CD4-positive, alpha-beta T cell treated with Interleukin-17A for 4 hours (primary cell): ENCODE measurements at regions not wholly inside any gene's neighbourhood (a gene's known extent, or its start where the extent isn't known, plus 50 kb on each side); places are given as distances from the start of the nearest gene placed in this dataset.
"Not testable (repeated sequence)": the region's sequence is repeated elsewhere in the genome, so short reads cannot be mapped to it uniquely, and the experiment has no call there.

Experiments used
- DNase-seq: peaks from one replicate; pipeline ENCODE4 v3.0.0-alpha.2; 2020; ENCODE audit warnings: mixed read lengths

DNA sequence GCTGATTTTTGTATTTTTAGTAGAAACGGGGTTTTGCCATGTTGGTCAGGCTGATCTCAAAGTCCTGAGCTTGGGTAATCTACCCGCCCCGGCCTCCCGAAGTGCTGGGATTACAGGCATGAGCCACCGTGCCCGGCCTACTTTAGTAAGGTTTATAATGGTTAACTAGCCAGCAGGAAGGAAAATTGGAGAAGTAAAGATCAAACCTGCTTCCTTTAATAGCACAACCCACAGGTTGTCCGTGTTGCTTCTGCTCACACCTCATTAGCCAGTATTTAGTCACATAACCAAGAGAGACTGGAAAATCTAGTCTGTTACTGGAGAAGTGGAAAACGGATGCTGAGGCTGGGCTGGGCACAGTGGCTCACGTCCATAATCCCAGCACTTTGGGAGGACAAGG is 51.9 kb upstream of the TBL1XR1 start:
- no peak for DNase-seq

DNA sequence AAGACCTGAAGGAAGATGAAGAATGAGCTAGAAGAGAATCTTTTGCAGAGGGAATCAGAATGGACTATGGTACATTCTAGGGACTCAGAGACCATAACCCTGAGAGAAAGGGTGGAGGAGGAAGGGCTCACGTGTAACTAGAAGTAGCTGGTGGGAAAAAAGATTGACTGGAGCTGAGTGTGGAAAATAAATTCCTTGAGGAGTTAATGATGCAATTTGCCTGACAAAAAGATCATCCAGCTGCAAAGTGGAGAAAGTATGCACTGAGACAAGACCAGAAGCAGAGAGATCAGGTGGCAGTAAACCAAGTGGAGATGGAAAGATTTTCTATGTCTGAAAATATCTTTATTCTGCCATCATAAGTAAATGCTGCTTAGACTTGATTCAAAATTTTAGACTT is 52.9 kb upstream of the TBL1XR1 start:
- DNase-seq, result no peak

DNA sequence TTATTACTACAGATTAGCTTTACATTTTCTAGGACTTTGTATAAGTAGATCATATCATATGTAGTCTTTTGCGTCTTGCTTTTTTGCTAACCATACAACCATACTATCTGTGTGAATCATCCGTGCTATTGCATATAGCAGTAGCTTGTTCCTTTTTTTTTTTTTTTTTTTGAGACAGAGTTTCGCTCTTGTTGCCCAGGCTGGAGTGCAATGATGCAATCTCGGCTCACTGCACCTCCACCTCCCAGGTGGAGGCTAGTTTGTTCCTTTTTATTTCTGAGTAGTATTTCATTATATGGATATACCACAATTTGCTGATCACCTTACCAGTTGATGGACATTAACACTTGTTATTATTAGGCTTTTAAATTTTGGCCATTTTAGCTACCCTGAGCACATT is 54.5 kb upstream of the TBL1XR1 start:
- DNase-seq, result no peak

DNA sequence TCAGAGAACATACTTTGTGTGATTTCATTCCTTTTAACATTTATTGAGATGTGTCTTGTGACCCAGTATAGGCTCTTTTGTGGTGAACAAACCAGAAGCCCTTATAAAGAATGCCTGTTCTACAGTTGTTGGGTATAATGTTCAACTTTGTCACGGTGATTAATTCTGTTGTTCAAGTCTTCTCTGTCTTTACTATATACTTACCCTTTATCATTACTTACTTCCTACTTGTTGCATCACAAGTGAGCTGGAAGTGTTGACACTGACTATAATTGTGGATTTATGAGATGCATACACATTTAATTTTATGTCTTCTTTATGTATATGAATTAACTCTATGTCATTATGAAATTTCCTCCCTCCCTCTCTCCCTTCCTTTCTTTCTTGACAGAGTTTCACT is 59.7 kb upstream of the TBL1XR1 start:
- DNase-seq, result no peak

DNA sequence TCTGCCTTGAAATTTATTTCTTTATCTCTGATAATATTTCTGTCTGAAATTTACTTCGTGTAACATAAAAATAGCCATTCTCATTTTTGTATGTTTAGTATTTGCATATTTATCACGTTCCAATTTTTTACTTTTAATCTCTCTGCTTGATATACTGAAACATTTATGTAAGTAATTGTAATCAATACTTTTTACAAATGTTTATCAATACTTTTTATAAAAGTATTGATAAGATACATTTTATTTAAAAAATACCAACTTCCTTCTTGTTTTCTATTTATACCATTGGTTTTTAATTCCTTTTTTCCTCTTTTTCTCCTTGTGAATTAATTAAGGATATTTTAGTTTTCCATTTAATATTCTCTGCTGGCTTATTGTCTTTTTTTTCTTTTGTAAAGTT is 60.3 kb upstream of the TBL1XR1 start:
- DNase-seq, result no peak

DNA sequence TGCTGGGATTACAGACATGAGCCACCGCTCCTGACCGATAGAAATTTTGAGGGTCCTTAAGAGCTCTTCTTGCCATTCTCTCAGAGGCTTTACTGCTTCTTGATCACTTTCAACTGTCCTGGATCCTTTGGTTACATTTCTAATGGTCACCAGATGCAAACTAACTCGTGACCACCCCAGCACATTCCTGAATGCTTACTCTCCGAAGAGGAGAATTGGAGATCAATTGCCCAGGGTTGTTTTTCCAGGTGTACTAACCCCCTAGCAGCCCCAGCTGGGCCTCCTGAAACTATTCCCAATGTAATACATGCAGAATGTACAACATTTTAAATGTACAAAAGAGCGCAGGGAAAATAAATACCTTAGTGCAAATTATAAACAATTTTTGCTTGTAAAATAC is 65.1 kb upstream of the TBL1XR1 start:
- DNase-seq, result no peak

DNA sequence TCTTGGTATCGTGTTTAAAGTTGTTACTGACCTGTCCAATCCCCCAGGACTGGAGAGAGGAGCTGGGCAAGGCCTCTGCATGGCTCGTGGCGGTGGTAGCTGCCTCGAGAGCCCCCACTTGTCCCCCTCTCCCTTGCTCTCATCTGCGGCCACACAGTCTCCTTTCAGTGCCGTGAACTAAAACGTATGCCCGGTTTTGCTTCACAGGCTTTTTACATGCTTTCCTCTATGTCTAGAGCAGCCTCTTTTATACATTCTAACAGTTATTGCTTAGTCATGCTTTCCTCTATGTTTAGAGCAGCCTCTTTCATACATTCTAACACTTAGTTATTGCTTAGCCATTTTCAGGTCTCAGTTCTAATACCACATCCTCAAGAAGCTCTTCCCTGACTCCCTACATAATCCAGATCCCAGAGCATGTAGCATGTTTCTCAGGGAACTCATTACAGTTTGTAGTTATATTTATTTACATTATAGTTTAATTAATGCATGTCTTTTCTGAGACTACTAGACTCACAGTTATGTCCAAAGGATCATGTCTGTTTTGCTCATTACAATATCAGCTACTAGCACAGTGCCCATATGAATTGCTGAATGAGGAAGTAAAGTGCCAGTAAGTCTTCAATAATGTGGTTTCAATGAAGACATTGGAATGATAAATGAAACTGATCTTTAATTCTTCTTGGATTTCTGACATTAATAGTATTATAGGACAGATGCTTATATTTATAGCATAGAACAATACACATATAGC is 66.5 kb upstream of the TBL1XR1 start:
- no peak for DNase-seq

DNA sequence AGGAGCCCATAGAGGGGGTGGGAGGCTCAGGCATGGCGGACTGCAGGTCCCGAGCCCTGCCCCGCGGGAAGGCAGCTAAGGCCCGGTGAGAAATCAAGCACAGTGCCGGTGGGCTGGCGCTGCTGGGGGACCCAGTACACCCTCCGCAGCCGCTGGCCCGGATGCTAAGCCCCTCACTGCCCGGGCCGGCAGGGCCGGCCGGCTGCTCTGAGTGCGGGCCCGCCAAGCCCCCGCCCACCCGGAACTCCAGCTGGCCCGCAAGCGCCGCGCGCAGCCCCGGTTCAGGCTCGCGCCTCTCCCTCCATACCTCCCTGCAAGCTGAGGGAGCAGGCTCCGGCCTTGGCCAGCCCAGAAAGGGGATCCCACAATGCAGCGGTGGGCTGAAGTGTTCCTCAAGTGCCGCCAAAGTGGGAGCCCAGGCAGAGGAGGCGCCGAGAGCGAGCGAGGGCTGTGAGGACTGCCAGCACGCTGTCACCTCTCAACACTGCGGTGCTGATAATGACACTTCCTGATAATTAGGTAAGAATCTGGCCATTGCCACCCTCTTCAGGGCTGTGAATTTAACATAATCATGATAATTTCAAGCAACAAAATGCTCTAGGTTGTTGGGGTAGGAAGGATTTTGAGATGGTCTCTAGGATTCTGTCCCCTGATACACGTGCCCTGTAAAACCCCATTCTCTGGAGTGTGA is 74.7 kb upstream of the TBL1XR1 start:
- DNase-seq, result not testable (repeated sequence)

DNA sequence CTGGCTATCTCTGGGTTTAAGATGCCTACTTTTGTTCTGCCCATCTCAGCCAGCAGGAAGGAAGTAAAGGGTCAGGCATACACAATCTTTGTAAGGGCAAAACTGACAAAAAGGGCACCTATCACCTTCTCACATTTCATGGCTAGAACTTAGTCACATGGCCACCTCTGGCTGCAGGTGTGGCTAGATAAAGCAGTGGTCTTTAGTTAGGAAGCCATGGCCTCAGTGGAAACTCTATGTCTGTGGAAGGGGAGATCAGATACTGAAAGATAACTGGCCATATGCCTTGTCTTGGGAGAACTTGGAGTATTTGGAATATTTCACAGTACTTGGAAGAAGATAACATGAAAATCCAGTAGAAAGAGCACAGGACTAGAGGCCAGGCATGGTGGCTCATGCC is 80.7 kb upstream of the TBL1XR1 start:
- no peak for DNase-seq

DNA sequence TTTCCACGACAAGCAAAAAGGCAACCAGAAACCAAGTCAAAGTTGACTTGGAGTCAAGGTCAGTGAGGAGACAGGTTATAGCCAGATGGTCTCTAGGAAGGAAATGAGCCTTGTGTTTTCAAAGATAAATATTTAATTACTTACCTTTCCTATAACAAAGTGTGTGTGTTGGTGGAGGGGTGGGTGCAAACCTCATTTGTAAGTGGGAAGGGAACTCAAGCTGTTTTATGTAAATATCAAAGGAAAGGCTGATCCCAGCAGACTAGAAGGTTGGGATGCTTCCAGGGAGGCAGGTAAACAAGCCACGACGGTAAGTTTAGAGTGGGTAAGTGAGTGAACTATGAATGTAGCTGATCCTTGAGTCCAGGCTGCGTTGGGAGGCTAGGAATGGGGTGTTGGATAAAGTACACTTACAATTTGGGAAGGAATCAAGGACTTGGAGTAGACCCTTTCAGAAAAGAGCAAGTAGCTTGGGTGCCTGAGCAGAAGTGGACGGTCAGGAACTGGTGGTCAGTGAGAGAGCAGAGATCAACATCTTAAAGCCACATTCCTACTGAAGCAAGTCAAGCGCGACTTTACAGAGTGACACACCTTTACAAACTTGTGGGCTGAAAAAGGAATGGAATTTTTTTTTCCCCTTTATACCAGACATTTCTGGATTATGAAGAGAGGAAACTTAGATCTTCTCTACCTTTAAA is 82.0 kb upstream of the TBL1XR1 start:
- DNase-seq, result no peak

DNA sequence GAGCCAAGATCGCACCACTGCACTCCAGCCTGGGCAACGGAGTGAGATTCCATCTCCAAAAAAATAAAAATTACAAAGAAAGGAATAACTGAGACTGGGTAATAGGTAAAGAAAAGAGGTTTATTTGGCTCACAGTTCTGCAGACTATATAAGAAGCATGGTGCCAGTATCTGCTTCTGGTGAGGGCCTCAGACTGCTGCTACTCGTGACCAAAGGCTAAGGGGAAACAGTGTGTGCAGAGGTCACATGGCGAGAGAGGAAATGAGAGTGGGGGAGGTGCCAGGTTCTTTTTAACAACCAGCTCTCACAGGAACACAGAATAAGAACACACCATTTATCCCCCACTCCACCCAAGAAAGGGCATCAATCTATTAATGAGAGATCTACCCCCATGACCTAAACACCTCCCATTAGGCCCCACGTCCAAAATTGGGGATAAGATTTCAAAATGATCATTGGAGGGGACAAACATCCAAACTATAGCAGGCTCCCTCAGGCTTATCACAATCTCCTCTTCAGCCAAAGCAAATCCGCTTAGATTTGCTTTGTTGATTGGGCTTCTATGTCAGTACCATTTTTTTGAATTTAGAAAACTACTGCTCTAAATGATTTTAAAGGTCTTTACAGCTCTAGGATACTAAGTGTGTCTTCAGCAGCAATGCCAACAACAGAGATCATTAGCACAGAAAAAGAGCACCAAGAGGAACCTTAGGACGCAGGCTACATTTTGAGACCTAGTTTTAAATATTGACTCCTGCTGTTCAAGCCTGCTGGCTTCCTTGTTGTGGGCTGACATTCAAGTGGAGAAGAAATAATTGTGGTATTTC is 84.2 kb upstream of the TBL1XR1 start:
- DNase-seq, result peak; percentile 30

DNA sequence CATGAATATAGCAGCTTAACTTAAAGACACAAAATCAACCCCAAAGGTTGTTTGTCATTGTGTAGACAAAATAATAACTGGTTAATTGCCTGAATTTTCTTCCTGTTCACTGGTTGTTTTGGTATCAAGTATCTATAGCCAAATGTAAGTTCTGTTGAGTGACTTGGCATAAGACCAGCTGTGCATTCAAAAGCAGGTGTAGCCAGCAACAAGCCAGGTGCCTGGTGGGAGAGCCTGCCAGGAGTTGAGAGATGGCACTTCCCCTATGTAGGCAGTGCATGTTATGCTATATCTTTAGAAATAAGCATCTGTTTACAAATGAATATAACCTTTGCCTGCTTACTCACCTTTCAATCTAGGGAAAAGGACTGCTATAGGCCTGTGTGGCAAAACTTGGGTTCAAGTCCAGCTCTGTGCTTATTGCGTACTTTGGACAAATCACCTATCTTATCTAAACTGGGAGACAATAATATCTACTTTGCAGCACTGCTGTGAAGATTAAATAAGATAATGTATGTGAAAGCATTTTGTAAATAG is 84.9 kb upstream of the TBL1XR1 start:
- no peak for DNase-seq

DNA sequence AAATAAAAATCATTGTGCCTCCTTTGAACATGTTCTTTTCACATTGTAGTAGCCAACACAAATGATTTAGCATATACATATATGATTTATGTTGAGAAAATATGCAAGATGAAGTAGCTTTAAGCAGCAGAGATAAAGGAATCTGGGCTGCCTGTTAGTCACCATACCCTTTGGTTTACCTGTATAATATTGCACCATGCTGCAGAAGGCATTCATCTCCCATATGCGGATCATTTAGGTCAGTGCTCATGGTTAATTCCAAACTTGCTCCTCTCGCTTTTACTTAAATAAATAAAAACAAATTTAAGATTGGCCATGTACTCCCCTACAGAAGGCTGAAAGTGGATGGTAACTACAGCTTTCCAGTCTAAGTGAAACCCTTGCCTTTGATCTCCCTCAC is 86.7 kb upstream of the TBL1XR1 start:
- no peak for DNase-seq

DNA sequence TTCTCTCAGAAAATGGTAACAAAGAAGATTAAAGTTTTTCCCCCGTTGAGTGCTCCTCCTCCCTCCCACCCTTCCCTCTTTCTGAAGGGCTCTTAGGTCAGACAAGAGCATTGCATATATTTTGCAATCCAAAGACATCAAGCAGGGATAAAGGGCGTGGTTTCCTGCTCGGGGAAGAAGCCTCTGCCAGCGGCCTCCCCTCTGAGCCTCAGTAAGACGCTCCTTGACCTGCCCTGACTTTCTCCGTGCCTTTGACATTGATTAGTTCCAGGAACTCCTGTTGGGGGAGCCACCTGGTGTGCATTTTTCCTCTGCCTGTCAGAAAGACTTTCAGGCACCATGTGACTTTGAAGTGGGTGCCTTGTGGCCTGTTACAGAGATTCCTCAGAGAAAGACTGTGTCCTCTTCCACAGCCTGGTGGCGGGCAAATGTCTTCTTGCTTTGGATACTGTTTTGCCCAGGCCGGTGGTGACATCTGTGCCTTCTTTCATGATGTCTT is 87.2 kb upstream of the TBL1XR1 start:
- DNase-seq, result peak; percentile 40

DNA sequence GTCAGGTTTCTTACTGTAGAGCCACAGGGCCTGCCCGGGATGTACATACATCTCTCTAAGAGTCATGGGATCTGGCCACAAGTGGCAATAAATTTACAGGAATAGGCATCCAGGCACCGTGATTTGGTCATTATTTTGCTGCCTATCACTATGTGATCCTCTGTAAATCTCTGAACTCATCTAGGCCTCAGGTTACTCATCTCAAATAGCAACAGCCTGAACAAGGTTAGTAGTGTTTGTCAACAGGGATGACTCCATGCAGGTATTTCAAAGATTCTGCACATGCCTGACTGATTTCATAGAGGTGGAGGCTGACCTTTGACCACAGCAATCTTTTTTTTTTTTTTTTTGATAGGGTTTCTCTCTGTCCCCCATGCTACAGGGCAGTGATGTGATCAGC is 88.8 kb upstream of the TBL1XR1 start:
- DNase-seq, result no peak

DNA sequence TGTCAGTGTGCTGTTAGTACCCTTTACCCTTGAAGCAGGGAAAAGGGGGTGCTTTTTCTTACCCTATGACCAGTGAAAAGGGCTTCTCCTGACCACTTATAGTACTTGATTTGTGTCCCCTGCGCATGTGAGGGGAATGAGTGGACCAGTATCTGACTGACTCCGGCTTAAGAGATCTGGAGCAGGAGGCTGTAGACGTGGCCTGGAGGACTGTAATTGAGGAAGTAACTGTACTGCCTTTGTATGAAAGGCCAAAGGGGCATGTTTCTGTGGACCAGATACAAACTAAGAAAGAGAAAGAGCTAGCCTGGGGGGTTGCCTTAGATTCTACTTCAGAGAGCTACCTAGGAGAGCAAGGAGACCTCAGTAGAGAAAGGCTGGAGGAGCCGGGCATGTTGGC is 89.9 kb upstream of the TBL1XR1 start:
- DNase-seq, result no peak

DNA sequence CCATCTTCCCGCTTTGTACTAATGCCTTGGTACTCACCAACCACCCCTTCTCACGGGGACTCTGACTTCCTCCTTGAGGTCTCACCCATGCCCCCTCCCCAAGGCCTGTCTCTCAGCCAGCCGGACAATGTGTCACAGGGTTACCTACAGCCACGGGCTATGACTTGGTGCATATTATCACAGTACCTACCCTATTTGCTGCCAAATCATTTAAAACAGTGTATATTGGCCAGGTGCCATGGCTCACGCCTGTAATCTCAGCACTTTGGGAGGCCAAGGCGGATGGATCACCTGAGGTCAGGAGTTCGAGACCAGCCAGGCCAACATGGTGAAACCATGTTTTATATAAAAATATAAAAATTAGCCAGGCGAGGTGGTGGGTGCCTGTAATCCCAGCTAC is 93.4 kb upstream of the TBL1XR1 start:
- no peak for DNase-seq

DNA sequence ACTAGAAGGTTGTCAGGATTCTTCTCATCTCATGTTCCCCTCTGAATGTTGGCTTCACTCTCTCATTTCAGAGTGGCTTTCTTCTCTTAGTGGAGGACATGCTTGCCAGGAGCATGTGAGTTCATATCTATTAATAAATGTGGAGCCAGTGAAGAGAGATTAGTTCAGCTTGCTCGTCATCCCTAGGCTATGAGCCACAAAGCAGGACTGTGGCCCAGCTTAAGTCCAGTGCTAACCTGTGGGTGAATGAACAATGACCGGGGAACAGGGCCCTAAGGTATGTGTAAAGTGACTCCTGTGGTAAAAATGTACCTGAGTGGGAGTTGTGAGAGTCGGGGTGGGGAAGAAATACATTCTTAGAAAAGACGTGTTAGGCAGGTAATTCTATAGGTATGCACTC is 96.9 kb upstream of the TBL1XR1 start:
- DNase-seq, result no peak

DNA sequence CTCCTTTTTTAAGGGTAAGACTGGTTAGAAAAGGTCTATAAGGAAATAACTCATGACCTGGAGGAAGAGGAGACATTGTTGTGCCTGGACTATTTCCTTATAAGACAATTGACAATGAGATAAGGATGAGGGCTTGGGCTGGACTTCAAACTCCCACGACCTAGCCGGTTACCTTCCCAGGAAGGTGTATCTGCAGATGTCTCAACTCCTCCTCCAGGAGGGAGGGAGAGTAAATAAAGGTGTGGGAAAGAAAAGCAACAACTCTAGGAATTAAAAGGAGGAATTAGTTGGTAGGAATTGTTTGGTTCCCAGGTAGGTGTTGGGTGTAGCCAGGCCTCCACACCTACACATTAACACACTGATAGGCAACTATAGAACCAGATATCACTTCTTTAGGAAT is 97.8 kb upstream of the TBL1XR1 start:
- DNase-seq, result no peak

DNA sequence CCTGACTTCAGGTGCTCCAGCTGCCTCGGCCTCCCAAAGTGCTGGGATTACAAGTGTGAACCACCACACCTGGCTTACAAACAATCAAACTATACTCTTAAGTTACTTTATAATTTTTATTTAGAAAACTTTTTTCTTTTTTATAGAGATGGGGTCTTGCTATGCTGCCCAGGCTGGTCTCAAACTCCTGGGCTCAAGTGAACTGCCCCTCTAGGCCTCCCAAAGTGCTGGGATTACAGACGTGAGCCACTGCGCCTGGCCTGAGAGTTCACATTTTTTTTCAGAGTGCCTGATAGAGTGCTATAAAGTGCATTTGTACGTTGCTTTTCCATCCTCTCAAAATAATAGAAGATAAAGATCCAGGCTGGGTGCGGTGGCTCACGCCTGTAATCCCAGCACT is 102.0 kb upstream of the TBL1XR1 start:
- no peak for DNase-seq

DNA sequence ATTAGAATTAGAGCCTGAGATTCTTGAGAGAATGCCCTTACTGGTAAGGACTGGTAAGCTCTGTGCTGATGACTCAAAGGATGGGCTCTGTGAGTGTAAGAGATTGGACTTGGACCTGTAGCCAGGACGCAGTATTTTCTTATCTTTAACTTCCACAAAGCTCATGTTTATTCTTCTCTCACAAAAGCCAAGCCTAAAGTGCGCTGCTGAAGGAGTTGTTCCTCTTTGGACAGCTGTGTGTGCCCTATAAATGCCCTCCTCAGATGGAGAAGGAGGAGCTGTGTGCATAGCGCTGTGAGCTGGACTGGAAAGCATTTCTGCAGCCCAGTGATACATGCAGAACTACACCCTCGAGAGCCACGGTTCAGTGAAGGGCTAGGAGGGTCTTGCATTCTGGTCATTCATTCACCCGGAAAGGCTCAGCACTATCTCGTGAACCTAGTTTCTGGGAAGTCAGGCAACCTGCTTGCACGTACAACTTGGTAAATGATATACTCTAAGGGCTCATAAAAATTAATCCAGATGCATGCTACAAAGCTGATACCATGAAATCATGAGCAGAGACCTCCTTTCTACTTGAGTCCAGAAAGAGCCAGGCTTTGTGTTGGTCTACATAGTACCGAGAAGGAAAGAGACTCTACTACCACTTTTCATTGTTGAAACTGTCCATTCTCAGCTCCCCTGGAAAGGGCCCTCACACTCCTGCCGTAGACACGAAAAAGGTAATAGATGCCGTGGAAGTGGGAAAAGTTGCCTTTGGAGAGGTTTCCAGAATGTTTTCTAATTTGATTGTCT is 103.0 kb upstream of the TBL1XR1 start:
- no peak for DNase-seq

DNA sequence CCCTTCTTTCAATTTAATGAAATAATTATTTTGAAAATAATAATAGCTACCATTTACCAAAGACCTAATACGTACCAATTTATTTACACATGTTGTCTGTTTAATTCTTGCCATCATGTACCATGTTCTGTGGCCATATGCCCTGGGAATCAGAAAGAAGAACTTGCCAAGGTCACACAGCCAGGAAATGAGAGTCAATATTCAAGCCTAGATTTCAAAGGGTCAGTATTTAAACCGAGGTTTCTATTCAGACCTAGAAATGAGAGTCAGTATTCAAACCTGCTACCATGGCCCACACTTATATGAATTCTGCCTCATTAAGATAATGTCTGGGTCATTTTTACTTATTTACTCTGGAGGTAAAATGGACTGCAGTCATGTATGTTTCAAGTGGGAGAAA is 103.6 kb upstream of the TBL1XR1 start:
- DNase-seq, result no peak
